ENCODE measurements at regions not wholly inside any gene's neighbourhood (a gene's known extent, or its start where the extent isn't known, plus 50 kb on each side); places are given as distances from the start of the nearest gene placed in this dataset.
A peak's percentile ranks its signal among the peaks of the same experiment; 100 is the strongest.

GRCh38 chr6:74623027-74623426, 582.8 kb downstream of the COL12A1 start:
- TF ChIP-seq, protein P1, sequence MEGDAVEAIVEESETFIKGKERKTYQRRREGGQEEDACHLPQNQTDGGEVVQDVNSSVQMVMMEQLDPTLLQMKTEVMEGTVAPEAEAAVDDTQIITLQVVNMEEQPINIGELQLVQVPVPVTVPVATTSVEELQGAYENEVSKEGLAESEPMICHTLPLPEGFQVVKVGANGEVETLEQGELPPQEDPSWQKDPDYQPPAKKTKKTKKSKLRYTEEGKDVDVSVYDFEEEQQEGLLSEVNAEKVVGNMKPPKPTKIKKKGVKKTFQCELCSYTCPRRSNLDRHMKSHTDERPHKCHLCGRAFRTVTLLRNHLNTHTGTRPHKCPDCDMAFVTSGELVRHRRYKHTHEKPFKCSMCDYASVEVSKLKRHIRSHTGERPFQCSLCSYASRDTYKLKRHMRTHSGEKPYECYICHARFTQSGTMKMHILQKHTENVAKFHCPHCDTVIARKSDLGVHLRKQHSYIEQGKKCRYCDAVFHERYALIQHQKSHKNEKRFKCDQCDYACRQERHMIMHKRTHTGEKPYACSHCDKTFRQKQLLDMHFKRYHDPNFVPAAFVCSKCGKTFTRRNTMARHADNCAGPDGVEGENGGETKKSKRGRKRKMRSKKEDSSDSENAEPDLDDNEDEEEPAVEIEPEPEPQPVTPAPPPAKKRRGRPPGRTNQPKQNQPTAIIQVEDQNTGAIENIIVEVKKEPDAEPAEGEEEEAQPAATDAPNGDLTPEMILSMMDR (IDR thresholded peaks at IDR 0.05; ENCODE audit: insufficient read depth, low read depth, low read length): no peak
- no peak for DNase-seq (ENCODE audit: low read depth)
- H3K4me3 ChIP-seq (ENCODE audit: low read depth, low read length): no peak overlapping the region

DNA sequence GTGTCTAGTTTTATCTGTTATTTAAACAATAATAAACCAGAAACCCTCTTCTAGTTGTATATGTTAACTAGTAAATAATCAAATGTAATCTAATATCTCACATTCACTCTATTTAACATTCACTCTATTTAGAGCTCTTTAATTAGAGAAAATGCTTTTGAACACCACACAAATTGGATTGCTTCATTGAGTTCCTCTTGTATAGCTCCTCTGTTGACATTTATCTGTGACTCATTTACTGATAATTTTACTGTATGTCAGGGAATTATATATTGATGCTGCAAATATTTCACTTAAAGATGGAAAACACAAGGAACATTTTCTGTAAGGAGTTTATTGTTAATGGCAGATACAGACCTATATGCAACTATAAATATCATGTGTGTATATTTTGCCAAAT, 594.6 kb downstream of the COL12A1 start:
- TF ChIP-seq, protein P1 (IDR thresholded peaks at IDR 0.05; ENCODE audit: insufficient read depth, low read depth, low read length): no peak
- DNase-seq (ENCODE audit: low read depth): no peak

GRCh38 chr6:74610352-74610751, 595.5 kb downstream of the COL12A1 start:
- no peak for DNase-seq (ENCODE audit: low read depth)
- H3K4me3 ChIP-seq (ENCODE audit: low read depth, low read length): no peak overlapping the region
- TF ChIP-seq, protein P1 (IDR thresholded peaks at IDR 0.05; ENCODE audit: insufficient read depth, low read depth, low read length): no peak

More for the DNA sequence above, 594.6 kb downstream of the COL12A1 start:
- H3K4me3 ChIP-seq (ENCODE audit: low read depth, low read length): no peak overlapping the region

DNA sequence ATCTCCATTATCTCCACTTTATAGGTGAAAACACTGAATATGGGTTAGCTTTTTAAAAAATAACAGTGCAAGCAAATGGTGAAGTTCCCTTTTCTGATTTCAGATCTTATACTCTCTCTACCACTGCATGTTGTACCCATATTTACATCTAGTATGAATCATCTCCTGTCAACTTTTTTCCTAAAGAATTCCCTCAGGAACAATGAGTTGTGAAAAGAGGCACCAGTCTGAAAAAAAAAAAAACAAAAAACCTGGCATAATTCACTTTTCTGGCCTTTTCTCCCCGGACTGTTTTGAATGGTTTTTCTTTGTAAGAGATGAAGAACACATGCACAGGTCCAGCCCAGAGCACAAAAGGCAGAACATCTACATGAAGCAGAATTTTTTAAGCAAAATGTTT, 596.0 kb downstream of the COL12A1 start:
- TF ChIP-seq, protein P1 (IDR thresholded peaks at IDR 0.05; ENCODE audit: insufficient read depth, low read depth, low read length): no peak
- DNase-seq (ENCODE audit: low read depth): no peak
- no peak overlapping the region for H3K4me3 ChIP-seq (ENCODE audit: low read depth, low read length)

DNA sequence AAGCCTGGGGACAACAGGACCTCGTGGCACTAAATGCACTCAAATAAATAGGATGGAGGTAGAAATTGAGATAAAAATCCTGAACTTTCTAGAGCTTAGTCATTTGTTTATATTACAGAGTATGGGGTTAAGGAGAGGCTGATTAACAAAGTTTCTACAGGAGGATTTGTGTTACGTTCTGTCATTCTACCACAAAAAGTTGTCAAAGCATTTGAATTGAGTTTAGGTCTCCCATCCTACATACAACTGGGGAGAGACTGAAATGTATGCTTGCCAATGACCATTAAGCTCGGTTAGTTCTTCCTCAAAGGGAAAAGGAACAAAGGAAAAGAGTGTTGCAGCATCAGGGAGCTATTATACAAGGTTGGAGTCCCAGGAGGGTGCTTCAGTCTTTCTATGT, 597.9 kb downstream of the COL12A1 start:
- TF ChIP-seq, protein P1 (IDR thresholded peaks at IDR 0.05; ENCODE audit: insufficient read depth, low read depth, low read length): no peak
- H3K4me3 ChIP-seq (ENCODE audit: low read depth, low read length): no peak overlapping the region
- DNase-seq (ENCODE audit: low read depth): peak; percentile 25

GRCh38 chr6:74607468-74607867, 598.4 kb downstream of the COL12A1 start:
- TF ChIP-seq, protein P1 (IDR thresholded peaks at IDR 0.05; ENCODE audit: insufficient read depth, low read depth, low read length): no peak
- H3K4me3 ChIP-seq (ENCODE audit: low read depth, low read length): no peak overlapping the region
- no peak for DNase-seq (ENCODE audit: low read depth)

DNA sequence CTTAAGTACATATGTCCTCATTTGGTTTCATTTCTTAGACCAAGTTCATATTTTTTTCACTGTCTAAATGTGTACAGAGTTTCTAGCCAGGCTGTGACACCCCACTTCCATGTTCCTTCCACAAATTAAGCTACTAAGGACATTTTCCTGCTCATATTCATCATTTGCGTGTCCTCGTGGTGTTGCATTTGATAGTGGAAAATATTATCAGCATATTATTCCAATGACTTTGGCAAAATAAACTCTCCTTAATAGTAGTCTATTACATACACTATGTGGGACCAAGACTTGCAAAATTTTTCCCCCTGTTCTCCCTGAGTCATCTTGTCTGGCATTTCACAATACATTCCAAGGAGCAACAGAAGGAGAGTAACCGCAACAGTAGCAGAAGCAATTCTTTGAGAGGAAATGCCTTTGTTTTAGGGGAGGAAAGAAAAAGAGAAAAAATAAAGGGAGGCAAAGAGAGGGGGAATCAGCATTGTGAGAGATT, 599.2 kb downstream of the COL12A1 start:
- H3K4me3 ChIP-seq (ENCODE audit: low read depth, low read length): no peak overlapping the region
- peak; percentile 87 for DNase-seq (ENCODE audit: low read depth)
- TF ChIP-seq, protein P1 (IDR thresholded peaks at IDR 0.05; ENCODE audit: insufficient read depth, low read depth, low read length): no peak

All from fibroblast of villous mesenchyme (primary cell).